HG03469 (cell line): ENCODE measurements at regions not wholly inside any gene's neighbourhood (a gene's known extent, or its start where the extent isn't known, plus 50 kb on each side); places are given as distances from the start of the nearest gene placed in this dataset.

Source experiments
- ATAC-seq: cut with Tn5 transposase; IDR thresholded peaks from one replicate; pipeline ENCODE4 v1.9.1; 2021; ENCODE audit warnings: mild to moderate bottlenecking, moderate library complexity, moderate number of reproducible peaks; ENCODE audit not compliant: unreplicated experiment

DNA sequence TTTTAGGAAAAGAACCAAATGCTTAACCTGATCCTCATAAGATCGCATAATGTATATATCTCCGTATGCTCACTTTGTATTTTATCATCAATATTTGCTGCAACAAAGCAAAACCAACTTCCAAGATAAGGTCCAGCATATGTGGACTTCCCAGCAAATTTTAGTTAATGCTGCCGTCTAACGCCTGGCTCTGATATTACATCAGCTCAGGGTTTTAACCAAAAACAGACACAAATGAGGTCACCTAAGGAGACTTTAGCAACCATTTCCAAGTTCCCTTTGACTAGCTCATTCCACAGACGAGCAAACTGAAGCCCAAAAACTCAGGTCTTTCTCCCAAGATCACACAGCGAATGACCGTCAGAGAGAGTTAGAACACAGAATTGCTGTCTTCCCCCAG lies 59.4 kb upstream of the UCN3 start:
- no peak for ATAC-seq

DNA sequence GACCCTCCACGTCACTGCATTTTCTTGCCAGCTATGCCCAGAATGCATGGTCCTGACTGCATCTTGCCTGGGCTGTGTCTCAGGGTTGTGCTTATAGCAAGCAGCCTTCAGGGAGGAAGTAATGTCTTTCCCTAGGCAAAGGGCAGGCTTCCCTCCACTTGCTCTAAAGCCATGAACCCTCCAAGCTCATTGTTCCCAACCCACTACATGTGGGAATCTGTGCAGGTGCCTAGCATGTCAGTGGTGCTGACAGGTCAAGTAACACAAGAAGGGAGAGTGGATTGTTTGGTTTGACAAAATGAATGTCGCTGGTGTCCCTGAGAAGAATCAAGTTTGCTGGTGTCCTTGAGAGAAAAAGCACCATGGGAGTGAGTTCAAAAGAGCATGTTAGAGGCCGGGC lies 53.9 kb upstream of the UCN3 start:
- ATAC-seq, result no peak

- ATAC-seq, result no peak
These were observed 53.1 kb upstream of the UCN3 start for GRCh38 chr10:5311617-5312016.

DNA sequence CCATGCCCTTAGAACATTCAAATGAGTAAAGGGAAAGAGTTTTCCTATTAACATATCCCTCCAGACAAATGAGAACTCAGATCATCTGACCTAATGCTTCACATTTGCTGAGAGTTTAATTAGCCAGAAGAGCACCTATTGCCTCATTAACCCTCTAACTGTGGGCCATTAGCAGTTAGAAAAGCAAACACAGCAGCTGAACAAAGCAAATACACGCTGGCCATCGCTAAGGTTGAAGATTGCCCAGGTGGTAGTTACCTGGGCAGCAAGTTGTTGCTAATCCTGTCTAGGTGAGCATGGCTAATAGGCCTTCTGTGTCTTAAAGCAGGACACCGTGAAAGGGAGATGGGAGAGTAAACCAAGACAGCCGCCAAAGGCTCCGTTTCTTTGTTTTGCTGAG lies 49.9 kb upstream of the UCN3 start:
- ATAC-seq, result no peak
